ENCODE measurements at regions not wholly inside any gene's neighbourhood (a gene's known extent, or its start where the extent isn't known, plus 50 kb on each side); places are given as distances from the start of the nearest gene placed in this dataset.

GRCh38 chr22:48670731-48671130 lies 1156.9 kb downstream of the BRD1 start:
- TF ChIP-seq POLR2A (IDR thresholded peaks at IDR 0.05; ENCODE audit: extremely low read depth, insufficient read length) (no peak), CTCF (IDR thresholded peaks at IDR 0.05; ENCODE audit: low read depth, low read length) (no peak), MYC (IDR thresholded peaks at IDR 0.05; ENCODE audit: low read depth, low read length) (no peak), MAX (IDR thresholded peaks at IDR 0.05; ENCODE audit: low read depth, low read length) (no peak)

Measured in NB4 (cell line).